Naive thymus-derived CD4-positive, alpha-beta T cell (primary cell): ENCODE measurements at regions not wholly inside any gene's neighbourhood (a gene's known extent, or its start where the extent isn't known, plus 50 kb on each side); places are given as distances from the start of the nearest gene placed in this dataset.

ENCODE experiments used
- ATAC-seq: fragments of 150-1000 bp; cut with Tn5 transposase; 2 replicates; pipeline ENCODE4 v1.10.0; 2021; ENCODE audit warnings: mild to moderate bottlenecking, moderate library complexity
- CTCF ChIA-PET: fragments of 350-600 bp; sonication (Branson Sonifier 250); formaldehyde crosslinking; loops from one replicate; lab custom pipeline; 2021; ENCODE audit warnings: antibody characterized with exemption; lab: Charles Lee
- POLR2A ChIA-PET: fragments of 350-600 bp; sonication (Branson Sonifier 250); formaldehyde crosslinking; loops from one replicate; lab custom pipeline; 2021; ENCODE audit warnings: antibody characterized with exemption, inconsistent platforms; lab: Charles Lee
- DNase-seq, 9 donors: peaks; one replicate each; pipeline versions ENCODE4 v3.0.0 to v3.0.0-alpha.2; 2020 to 2022; ENCODE audit warnings: mixed read lengths in 1 of 9
- H3K27ac ChIP-seq: one replicate; pipeline ENCODE4 v1.7.0; 2013; ENCODE audit warnings: mild to moderate bottlenecking, low read depth, low read length, moderate library complexity
- H3K27me3 ChIP-seq, 2 donors: one replicate each; pipeline ENCODE4 v1.7.0; 2013; ENCODE audit warnings: low read length in 2 of 2, mild to moderate bottlenecking in 2 of 2, moderate library complexity in 2 of 2; ENCODE audit not compliant: control insufficient read depth in 2 of 2, insufficient read depth in 2 of 2
- H3K36me3 ChIP-seq, 3 experiments: 1 replicate in 2 of 3; 2 replicates in 1 of 3; pipeline ENCODE4 v1.7.0; 2013; ENCODE audit warnings: low read length in 3 of 3, mild to moderate bottlenecking in 3 of 3, moderate library complexity in 1 of 3; ENCODE audit not compliant: insufficient read depth in 3 of 3, control insufficient read depth in 2 of 3
- H3K4me1 ChIP-seq, 2 donors: one replicate each; pipeline ENCODE4 v1.7.0; 2013; ENCODE audit warnings: low read length in 2 of 2, mild to moderate bottlenecking in 2 of 2, moderate library complexity in 1 of 2; ENCODE audit not compliant: control insufficient read depth in 2 of 2, insufficient read depth in 2 of 2
- H3K4me3 ChIP-seq: 2 replicates; pipeline ENCODE4 v1.7.0; 2013; ENCODE audit warnings: mild to moderate bottlenecking, low read length
- H3K9me3 ChIP-seq, 3 experiments: 1 replicate in 2 of 3; 2 replicates in 1 of 3; pipeline ENCODE4 v1.7.0; 2013; ENCODE audit warnings: low read length in 3 of 3; ENCODE audit not compliant: control insufficient read depth in 2 of 3
- H3K27ac Mint-ChIP-seq, 9 donors: one replicate each; pipeline ENCODE4 v1.8.0; 2020 to 2022; ENCODE audit warnings: mixed read lengths in 9 of 9, mild to moderate bottlenecking in 8 of 9, moderate library complexity in 5 of 9, inconsistent platforms in 2 of 9
- H3K27me3 Mint-ChIP-seq, 5 donors: one replicate each; pipeline ENCODE4 v1.8.0; 2021 to 2022; ENCODE audit warnings: mixed read lengths in 5 of 5, mild to moderate bottlenecking in 1 of 5
- H3K36me3 Mint-ChIP-seq, 5 donors: one replicate each; pipeline ENCODE4 v1.8.0; 2020 to 2022; ENCODE audit warnings: mixed read lengths in 5 of 5, mild to moderate bottlenecking in 3 of 5, inconsistent platforms in 1 of 5
- H3K4me1 Mint-ChIP-seq, 7 donors: one replicate each; pipeline ENCODE4 v1.8.0; 2020 to 2022; ENCODE audit warnings: mixed read lengths in 7 of 7, mild to moderate bottlenecking in 3 of 7, inconsistent platforms in 1 of 7
- H3K4me3 Mint-ChIP-seq, 10 donors: one replicate each; pipeline ENCODE4 v1.8.0; 2020 to 2022; ENCODE audit warnings: mild to moderate bottlenecking in 10 of 10, mixed read lengths in 10 of 10, moderate library complexity in 6 of 10, inconsistent platforms in 2 of 10
- H3K9me3 Mint-ChIP-seq, 11 donors: one replicate each; pipeline ENCODE4 v1.8.0; 2020 to 2022; ENCODE audit warnings: mixed read lengths in 11 of 11, mild to moderate bottlenecking in 4 of 11, inconsistent platforms in 1 of 11, moderate library complexity in 1 of 11
- intact Hi-C, 2 donors: fragments of 100-400 bp; cut with micrococcal nuclease; formaldehyde crosslinking; loops; one replicate each; pipeline ENCODE4 v1.15.1; 2023

DNA sequence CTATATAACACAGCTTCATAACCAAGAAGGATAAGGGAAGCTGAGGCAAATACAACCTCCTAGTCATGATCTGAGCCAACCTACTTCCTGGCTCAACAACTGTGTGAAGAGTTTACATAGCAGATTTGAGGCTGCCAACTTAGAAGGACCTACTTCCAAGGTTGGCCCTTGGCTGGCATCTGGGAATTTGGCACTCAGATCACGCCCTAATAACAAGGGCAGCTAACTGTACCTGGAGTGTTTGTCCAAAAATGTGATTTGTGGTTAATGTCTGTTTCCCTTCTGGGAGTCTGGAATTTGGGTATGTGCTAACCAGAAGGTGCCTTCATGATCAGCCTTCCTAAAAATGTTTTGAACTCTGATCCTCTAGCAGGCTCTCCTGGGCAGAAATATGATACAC lies 287.2 kb downstream of the CAAP1 start:
- no peak for ATAC-seq
- Histone ChIP-seq H3K9me3 (no peaks in the 10 kb centered on the region), H3K4me3 (no peak overlapping the region), H3K27me3 (no peaks in the 10 kb centered on the region), H3K36me3 (no peaks in the 10 kb centered on the region), H3K27ac (no peak overlapping the region), H3K4me1 (no peaks in the 10 kb centered on the region)
- Mint-ChIP-seq H3K4me1 (no peaks in the 10 kb centered on the region), H3K9me3 (peaks cover 0 to 10% (median 3%) of the 10 kb centered on the region in 11 donors), H3K27me3 (peaks cover 0 to 4% (median 0%) of the 10 kb centered on the region in 5 donors), H3K27ac (no peak overlapping the region), H3K36me3 (no peaks in the 10 kb centered on the region), H3K4me3 (no peak overlapping the region)
- ChIA-PET CTCF (no interaction called here), POLR2A (no interaction called here)
- intact Hi-C loops, result no loop called here
- DNase-seq, result no peak

DNA sequence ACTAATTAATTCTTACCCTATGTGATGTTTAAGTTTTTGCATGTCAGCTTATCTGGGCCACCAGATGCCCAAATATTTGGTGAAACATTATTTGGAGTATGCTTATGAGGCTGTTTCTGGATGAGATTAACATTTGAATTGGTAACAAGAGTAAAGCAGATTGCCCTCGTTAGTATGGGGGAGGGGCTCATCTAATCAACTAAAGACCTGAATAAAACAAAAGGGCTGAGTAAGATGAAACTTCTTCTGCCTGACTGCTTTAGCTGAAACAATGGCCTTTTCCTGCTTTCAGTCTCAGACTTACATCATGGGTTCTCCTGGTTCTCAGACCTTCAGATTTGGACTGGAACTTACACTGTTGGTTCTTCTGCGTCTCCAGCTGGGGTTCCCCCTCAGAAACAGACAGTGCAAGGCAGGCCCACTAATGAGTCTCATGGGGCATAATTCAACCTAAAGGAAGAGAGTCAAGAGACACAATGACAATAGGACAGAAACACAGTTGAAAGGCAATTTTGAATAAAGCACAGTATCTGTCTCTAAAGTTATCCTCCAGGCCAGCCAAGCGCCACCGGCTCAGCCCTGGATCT lies 288.4 kb downstream of the CAAP1 start:
- Histone ChIP-seq H3K27me3 (no peaks in the 10 kb centered on the region), H3K9me3 (no peaks in the 10 kb centered on the region), H3K36me3 (no peaks in the 10 kb centered on the region), H3K4me1 (no peaks in the 10 kb centered on the region), H3K27ac (no peak overlapping the region), H3K4me3 (no peak overlapping the region)
- intact Hi-C loops, result no loop called here
- Mint-ChIP-seq H3K4me1 (no peaks in the 10 kb centered on the region), H3K36me3 (no peaks in the 10 kb centered on the region), H3K4me3 (no peak overlapping the region), H3K27ac (no peak overlapping the region), H3K9me3 (peaks cover 0 to 10% (median 3%) of the 10 kb centered on the region in 11 donors), H3K27me3 (peaks cover 0 to 4% (median 0%) of the 10 kb centered on the region in 5 donors)
- ChIA-PET CTCF (interaction anchor here (0.6 kb wide), 1 partner anchor 1896 kb away, joined by 4 read pairs; no protein-coding TSS in a partner anchor), POLR2A (no interaction called here)
- no peak for DNase-seq
- ATAC-seq, result no peak

DNA sequence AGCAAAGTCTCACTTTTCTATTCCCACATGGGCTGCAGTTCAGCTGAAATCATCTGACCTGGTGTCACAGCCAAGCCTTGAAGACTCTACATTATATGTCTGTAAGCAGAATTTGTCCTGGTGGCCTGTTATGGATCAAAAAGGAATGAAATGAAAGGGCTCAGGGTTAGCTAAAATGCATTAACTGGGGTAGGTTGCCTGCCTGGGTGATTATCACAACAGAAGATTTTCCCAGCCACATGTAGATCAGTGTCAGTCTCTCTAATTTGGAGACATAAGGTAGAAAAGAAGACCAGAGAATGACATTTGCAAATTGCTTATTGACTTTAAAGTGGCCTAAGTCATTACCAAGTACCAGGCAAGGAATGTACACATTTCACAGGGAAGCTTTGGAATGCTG lies 289.0 kb downstream of the CAAP1 start:
- intact Hi-C loops, result no loop called here
- Histone ChIP-seq H3K9me3 (no peaks in the 10 kb centered on the region), H3K27me3 (no peaks in the 10 kb centered on the region), H3K4me1 (no peaks in the 10 kb centered on the region), H3K36me3 (no peaks in the 10 kb centered on the region), H3K27ac (no peak overlapping the region), H3K4me3 (no peak overlapping the region)
- no peaks in the 10 kb centered on the region for H3K36me3 Mint-ChIP-seq
- H3K9me3 Mint-ChIP-seq, result peaks cover 0 to 10% (median 3%) of the 10 kb centered on the region in 11 donors
- peaks cover 0 to 4% (median 0%) of the 10 kb centered on the region in 5 donors for H3K27me3 Mint-ChIP-seq
- CTCF ChIA-PET, result interaction anchor here (0.6 kb wide), 1 partner anchor 1896 kb away, joined by 4 read pairs; no protein-coding TSS in a partner anchor
- no peak overlapping the region for H3K27ac Mint-ChIP-seq
- POLR2A ChIA-PET, result no interaction called here
- ATAC-seq, result no peak
- no peak overlapping the region for H3K4me3 Mint-ChIP-seq
- H3K4me1 Mint-ChIP-seq, result no peaks in the 10 kb centered on the region
- DNase-seq, result no peak

DNA sequence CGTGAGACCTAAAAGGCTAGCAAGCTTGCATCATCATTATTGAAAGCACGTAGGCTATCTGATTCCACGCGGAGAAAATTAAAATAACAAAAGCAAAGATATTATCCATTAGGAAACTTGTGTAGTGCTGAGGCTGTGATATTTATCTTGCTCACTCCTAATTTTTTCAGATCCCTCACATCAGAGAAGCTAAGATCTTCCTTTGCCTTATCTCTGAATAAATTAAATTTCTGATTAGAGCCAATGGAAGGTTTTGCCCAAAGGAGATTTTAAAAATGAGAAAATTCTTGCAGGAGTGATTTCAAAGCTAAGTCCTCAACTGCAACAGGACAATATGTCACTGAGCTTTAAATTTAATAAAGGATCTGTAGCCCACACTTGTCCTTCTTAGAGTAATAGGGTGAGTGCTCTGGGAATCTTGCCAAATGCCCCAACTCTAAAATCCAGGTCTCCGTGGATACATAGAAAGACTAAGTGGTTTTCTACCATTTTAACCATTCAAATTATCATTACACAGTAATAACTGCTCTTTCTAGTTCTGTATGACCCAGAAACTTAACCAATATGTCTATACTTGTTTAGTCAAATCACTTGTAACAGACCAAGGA lies 295.0 kb downstream of the CAAP1 start:
- ATAC-seq (no peak), DNase-seq (no peak)
- peaks cover 0 to 4% (median 0%) of the 10 kb centered on the region in 5 donors for H3K27me3 Mint-ChIP-seq
- no peak overlapping the region for H3K4me3 Mint-ChIP-seq
- no peak overlapping the region for H3K4me3 ChIP-seq
- H3K27me3 ChIP-seq, result no peaks in the 10 kb centered on the region
- peaks cover 0 to 3% (median 0%) of the 10 kb centered on the region in 5 donors for H3K36me3 Mint-ChIP-seq
- H3K36me3 ChIP-seq, result no peaks in the 10 kb centered on the region
- intact Hi-C loops, result no loop called here
- H3K9me3 Mint-ChIP-seq, result peaks cover 3 to 30% (median 11%) of the 10 kb centered on the region in 11 donors
- no peak overlapping the region for H3K27ac Mint-ChIP-seq
- no peak overlapping the region for H3K27ac ChIP-seq
- POLR2A ChIA-PET, result no interaction called here
- H3K4me1 ChIP-seq, result no peaks in the 10 kb centered on the region
- no peaks in the 10 kb centered on the region for H3K9me3 ChIP-seq
- no peaks in the 10 kb centered on the region for H3K4me1 Mint-ChIP-seq
- CTCF ChIA-PET, result no interaction called here

DNA sequence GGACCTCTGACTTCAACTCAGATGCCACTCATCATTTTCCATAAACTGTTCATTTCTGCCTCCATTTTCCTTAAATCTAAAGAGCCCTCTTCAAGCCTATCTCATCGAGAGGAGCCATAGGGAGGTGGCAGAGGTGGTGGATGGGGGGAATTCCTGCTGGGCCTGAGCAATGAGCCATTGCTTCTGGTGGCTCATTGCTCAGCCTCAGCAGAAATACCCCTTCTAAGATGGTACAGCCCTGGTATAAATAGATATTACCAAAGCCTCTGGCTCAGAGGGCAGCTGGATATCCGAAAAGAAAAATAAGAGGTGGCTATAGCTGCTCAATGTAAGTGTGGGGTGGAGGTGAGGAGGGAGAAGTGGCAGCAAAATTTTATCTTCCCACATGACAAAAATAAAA lies 313.5 kb downstream of the CAAP1 start:
- DNase-seq, result no peak
- H3K36me3 Mint-ChIP-seq, result no peaks in the 10 kb centered on the region
- no peak overlapping the region for H3K27ac Mint-ChIP-seq
- POLR2A ChIA-PET, result no interaction called here
- H3K9me3 Mint-ChIP-seq, result peaks cover 0 to 11% (median 1%) of the 10 kb centered on the region in 11 donors
- Histone ChIP-seq H3K27ac (no peak overlapping the region), H3K4me3 (no peak overlapping the region), H3K4me1 (no peaks in the 10 kb centered on the region), H3K27me3 (no peaks in the 10 kb centered on the region), H3K36me3 (no peaks in the 10 kb centered on the region), H3K9me3 (no peaks in the 10 kb centered on the region)
- ATAC-seq, result no peak
- intact Hi-C loops, result no loop called here
- CTCF ChIA-PET, result no interaction called here
- H3K27me3 Mint-ChIP-seq, result no peaks in the 10 kb centered on the region
- H3K4me1 Mint-ChIP-seq, result no peaks in the 10 kb centered on the region
- no peak overlapping the region for H3K4me3 Mint-ChIP-seq

DNA sequence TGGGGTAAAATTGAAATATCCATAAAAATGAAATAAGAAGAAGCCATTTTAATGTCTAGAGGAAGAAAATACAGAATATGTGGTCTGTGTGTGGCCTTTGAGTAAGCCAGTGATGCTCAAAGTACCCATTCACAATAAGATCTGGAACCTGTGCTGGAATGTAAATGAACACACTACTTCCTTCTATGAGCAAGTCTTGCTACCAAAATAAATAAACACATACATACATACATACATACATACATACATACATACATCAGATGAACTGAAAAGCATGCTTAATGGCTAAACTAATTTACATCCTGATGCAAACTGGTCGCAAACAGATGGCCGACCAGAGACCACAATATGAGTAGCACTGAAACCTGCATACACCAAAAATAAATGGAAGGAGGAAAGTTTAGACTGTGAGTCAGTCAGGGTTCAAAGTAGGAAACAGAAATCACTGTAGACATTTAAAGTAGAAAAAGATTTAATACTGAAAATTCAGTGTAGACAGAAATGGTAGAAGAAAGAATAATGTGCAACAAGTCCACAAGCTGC lies 317.6 kb downstream of the CAAP1 start:
- Mint-ChIP-seq H3K4me3 (no peak overlapping the region), H3K36me3 (no peaks in the 10 kb centered on the region), H3K4me1 (no peaks in the 10 kb centered on the region), H3K27me3 (no peaks in the 10 kb centered on the region), H3K27ac (no peak overlapping the region), H3K9me3 (peaks cover 0 to 4% (median 0%) of the 10 kb centered on the region in 11 donors)
- Histone ChIP-seq H3K9me3 (no peaks in the 10 kb centered on the region), H3K27me3 (no peaks in the 10 kb centered on the region), H3K4me3 (no peak overlapping the region), H3K4me1 (no peaks in the 10 kb centered on the region), H3K36me3 (no peaks in the 10 kb centered on the region), H3K27ac (no peak overlapping the region)
- CTCF ChIA-PET, result no interaction called here
- DNase-seq (no peak), ATAC-seq (no peak)
- intact Hi-C loops, result no loop called here
- POLR2A ChIA-PET, result no interaction called here

DNA sequence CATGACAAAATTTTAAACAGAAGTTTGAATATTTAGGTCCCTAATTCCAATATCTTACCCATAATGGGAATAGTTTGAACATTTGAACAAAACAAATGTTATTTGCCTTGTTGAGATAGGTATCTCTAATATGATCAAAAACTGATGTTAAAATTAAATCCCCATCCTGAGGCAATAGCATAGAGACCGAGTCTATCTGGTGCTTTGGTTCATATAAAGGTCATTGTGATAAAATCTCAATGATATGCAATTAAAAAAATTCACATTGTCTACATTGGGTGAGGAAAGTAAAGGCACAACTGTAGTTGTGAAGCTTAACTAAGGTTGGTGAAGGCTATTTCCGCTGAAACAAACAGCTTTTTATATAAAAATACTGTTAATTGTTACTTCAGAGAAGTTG lies 318.3 kb downstream of the CAAP1 start:
- intact Hi-C loops, result no loop called here
- no peak overlapping the region for H3K4me3 Mint-ChIP-seq
- H3K4me1 Mint-ChIP-seq, result no peaks in the 10 kb centered on the region

More for the DNA sequence above, 318.3 kb downstream of the CAAP1 start:
- Histone ChIP-seq H3K27me3 (no peaks in the 10 kb centered on the region), H3K4me1 (no peaks in the 10 kb centered on the region), H3K4me3 (no peak overlapping the region), H3K36me3 (no peaks in the 10 kb centered on the region), H3K9me3 (no peaks in the 10 kb centered on the region), H3K27ac (no peak overlapping the region)
- CTCF ChIA-PET, result no interaction called here
- Mint-ChIP-seq H3K36me3 (no peaks in the 10 kb centered on the region), H3K27me3 (no peaks in the 10 kb centered on the region), H3K9me3 (peaks cover 0 to 4% (median 0%) of the 10 kb centered on the region in 11 donors), H3K27ac (no peak overlapping the region)
- DNase-seq, result no peak
- POLR2A ChIA-PET, result no interaction called here
- ATAC-seq, result no peak
